ENCODE measurements at regions not wholly inside any gene's neighbourhood (a gene's known extent, or its start where the extent isn't known, plus 50 kb on each side); places are given as distances from the start of the nearest gene placed in this dataset.

DNA sequence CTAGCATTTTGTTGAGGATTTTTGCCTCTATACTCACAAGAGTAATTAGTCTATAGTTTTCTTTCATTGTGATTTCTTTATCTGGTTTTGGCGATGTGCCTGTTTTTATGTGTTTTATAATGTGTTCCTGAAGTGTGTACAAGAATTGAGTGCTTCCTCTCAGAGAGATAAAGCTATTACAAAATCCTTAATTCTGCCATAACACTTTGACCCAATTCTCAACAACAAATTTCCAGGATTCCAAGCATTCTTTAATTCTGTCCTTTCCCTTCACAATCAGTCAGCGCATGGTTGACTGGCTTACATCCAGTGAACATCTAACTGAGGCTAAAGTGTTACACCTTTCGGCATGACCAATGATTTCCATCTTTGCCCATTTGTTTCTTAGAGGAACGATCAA lies 282.9 kb upstream of the MVB12B start:
- DNase-seq (ENCODE audit: low read depth), result no peak

DNA sequence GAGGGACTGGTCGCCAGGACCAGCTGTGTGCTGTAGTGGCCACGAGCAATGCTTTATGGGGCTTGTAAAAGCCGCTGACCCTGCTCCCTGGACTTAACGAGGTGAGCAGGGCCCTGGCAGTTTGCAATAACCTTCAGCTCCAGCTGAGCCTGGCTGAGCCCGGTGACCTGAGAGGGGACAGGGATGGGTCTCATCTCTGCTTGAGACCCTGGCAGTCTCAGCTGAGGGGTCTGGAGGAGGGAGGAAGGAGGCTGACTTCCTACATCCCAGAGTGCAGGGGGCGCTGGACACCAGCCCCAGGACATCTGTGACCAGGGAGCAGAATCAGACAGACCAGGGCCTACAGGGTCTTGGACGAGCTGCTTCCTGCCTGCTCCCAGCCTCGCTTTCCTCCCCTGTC lies 277.5 kb upstream of the MVB12B start:
- TF ChIP-seq, protein P1, sequence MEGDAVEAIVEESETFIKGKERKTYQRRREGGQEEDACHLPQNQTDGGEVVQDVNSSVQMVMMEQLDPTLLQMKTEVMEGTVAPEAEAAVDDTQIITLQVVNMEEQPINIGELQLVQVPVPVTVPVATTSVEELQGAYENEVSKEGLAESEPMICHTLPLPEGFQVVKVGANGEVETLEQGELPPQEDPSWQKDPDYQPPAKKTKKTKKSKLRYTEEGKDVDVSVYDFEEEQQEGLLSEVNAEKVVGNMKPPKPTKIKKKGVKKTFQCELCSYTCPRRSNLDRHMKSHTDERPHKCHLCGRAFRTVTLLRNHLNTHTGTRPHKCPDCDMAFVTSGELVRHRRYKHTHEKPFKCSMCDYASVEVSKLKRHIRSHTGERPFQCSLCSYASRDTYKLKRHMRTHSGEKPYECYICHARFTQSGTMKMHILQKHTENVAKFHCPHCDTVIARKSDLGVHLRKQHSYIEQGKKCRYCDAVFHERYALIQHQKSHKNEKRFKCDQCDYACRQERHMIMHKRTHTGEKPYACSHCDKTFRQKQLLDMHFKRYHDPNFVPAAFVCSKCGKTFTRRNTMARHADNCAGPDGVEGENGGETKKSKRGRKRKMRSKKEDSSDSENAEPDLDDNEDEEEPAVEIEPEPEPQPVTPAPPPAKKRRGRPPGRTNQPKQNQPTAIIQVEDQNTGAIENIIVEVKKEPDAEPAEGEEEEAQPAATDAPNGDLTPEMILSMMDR (IDR thresholded peaks at IDR 0.05; ENCODE audit: low read depth, low read length, missing control alignments), result no peak
- no peak for DNase-seq (ENCODE audit: low read depth)
- H3K4me3 ChIP-seq (ENCODE audit: low read depth, low read length), result no peak overlapping the region

More for the DNA sequence above, 282.9 kb upstream of the MVB12B start:
- no peak overlapping the region for H3K4me3 ChIP-seq (ENCODE audit: low read depth, low read length)
- TF ChIP-seq, protein P1 (IDR thresholded peaks at IDR 0.05; ENCODE audit: low read depth, low read length, missing control alignments), result no peak

DNA sequence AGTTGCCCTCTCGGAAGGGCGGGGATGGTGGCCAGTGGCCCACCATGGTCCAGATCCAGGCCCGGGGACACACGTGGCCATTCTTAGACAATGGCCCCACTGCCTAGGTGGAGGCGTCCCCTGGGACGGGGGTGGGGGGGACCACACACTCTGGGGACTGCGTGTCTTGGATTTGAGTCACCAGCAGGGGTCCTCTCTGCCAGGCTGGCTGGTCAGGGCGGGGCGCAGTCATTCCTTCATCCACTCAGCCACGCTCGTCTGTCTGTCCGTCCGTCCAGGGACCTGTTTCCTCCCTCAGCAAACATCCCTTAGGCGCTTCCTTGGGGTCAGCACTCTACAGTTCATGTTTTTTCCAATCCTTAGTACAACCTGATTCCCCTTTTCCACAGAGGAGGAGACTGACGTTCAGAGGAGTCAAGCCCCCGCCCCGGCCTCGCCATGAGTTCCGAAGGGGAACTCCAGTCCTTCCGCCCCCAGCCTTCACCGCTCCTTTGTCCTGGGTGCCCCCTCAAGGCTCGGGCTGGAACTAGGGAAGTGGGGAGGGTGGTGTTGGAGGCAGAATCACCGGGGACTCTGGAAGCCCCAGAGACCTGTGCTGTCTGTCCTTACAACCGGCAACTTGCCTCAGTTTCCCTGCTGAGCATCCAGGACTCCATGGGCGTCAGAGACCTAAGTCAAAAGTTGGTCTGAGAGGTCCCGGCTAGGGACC lies 276.6 kb upstream of the MVB12B start:
- DNase-seq (ENCODE audit: low read depth), result no peak
- no peak overlapping the region for H3K4me3 ChIP-seq (ENCODE audit: low read depth, low read length)
- TF ChIP-seq, protein P1 (IDR thresholded peaks at IDR 0.05; ENCODE audit: low read depth, low read length, missing control alignments), result no peak

DNA sequence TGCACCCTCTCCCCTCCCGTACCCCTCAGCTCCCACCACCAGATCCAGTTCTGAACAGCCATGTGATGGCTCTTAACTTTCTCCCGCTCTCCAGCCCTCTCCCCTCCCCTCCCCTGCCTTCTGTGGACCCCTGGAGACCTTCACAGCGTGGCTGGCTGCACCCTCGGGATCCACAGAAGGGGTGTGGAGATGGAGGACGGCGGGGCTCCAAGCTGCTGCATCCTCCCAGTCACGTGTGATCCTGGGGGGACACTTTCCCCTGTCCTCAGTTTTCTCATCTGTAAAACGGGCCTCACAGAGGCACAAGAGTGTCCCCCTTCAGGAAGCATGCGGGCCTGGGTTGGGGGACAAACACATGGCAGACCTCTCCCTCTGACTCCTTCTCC lies 276.0 kb upstream of the MVB12B start:
- TF ChIP-seq, protein P1 (IDR thresholded peaks at IDR 0.05; ENCODE audit: low read depth, low read length, missing control alignments), result no peak
- H3K4me3 ChIP-seq (ENCODE audit: low read depth, low read length), result no peak overlapping the region
- DNase-seq (ENCODE audit: low read depth), result no peak

DNA sequence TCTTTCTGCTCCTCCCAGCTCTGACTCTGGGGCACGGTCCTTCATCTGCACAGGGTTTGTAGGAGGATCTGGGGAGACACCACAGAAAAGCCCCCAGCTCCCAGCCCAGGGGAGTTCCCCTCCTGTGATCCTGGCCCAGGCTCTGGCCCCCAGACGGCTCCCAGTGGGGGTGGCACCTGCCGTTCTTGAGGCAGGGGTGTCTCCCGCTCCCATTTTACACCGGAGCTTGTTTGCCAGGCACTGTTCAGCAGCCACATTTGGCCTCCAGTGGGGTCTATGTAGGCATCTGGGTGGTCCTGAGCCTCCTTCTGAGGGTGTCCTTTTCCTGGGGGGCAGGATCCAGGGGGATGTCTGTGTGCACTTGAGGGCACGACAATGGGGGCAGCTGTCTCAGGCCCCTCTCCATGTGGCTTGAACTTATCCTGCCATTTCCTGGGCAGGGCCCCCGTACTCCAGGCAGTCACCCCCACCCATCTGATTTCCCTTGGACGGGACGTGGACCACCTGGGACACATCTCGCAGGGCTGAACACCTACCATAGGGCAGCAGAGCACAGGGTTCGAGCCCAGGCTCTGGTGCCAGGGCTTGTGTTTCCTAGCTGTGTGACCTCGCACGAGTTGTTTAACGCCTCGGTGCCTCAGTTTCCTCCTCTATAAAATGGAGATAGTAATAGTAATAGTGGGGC lies 275.0 kb upstream of the MVB12B start:
- DNase-seq (ENCODE audit: low read depth), result no peak
- TF ChIP-seq, protein P1 (IDR thresholded peaks at IDR 0.05; ENCODE audit: low read depth, low read length, missing control alignments), result no peak
- H3K4me3 ChIP-seq (ENCODE audit: low read depth, low read length), result no peak overlapping the region

DNA sequence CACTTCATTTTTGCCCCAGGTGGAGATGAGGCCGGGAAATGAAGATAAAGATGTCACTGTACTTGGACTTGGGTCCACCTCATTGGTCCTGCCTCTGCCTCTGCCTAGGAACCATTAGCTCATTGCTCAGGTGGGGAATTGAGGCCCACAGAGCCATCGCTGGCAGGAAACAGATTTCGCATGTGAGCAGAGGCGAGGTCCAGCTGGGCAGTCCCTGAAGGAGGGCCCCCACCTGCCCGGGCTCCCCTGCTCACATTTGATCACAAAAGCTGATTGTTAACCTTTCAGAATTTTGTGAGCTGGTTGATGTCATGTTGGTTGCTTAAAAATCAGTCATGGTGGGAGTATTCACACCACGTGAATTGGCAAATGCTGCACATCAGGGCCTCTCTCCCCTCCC lies 273.8 kb upstream of the MVB12B start:
- TF ChIP-seq, protein P1 (IDR thresholded peaks at IDR 0.05; ENCODE audit: low read depth, low read length, missing control alignments), result no peak
- DNase-seq (ENCODE audit: low read depth), result no peak
- H3K4me3 ChIP-seq (ENCODE audit: low read depth, low read length), result no peak overlapping the region
